ENCODE measurements at regions not wholly inside any gene's neighbourhood (a gene's known extent, or its start where the extent isn't known, plus 50 kb on each side); places are given as distances from the start of the nearest gene placed in this dataset.

DNA sequence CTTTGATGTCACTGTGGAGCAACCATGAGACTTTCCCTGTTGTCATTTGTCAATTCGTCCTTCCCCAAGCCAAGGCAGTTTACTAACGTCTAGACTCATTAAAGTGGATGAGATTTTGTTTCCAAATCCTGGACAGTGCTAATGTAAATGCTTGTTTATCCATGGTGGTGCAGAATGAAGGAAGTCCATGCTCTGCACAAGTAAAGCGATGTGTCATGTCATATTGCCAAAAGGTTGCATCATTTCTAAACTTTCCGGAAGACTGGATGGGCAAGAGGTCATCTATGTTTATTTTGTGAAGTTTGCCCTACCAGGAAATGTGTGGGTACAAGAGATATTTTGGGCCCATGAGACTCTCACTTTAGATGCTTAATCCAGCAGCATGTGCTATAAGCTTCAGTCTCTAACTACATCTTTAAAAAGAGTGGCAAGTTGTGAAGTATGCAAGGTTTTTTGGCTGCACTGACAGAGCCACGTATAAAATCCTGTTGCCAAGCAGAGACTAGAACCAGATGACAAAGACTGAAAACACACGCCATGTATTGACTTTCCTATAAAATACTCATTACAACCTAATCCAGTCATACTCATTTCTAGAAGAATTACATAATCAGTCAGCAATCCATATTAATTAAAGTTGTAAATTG, 72.1 kb upstream of the FNDC3B start:
- no peak for DNase-seq (ENCODE audit: low spot score)
- Histone ChIP-seq H3K9ac (no peak overlapping the region), H3K36me3 (no peaks in the 10 kb centered on the region), H3F3A (ENCODE audit: low read depth) (no peaks in the 10 kb centered on the region), H2AFZ (replicated peaks) (peak overlapping the region; percentile 61), H3K4me3 (no peak overlapping the region), H3K9me3 (ENCODE audit: low read depth) (no peaks in the 10 kb centered on the region), H3K27me3 (no peaks in the 10 kb centered on the region), H3K4me2 (no peak overlapping the region), H4K20me1 (ENCODE audit: low read depth) (no peaks in the 10 kb centered on the region), H3K79me2 (ENCODE audit: low read depth) (no peaks in the 10 kb centered on the region), H3K4me1 (no peaks in the 10 kb centered on the region), H3K27ac (no peak overlapping the region)
- TF ChIP-seq EZH2phosphoT487 (IDR thresholded peaks at IDR 0.05) (no peak), EZH2 (IDR thresholded peaks at IDR 0.05) (no peak)
- TF ChIP-seq, protein P1, sequence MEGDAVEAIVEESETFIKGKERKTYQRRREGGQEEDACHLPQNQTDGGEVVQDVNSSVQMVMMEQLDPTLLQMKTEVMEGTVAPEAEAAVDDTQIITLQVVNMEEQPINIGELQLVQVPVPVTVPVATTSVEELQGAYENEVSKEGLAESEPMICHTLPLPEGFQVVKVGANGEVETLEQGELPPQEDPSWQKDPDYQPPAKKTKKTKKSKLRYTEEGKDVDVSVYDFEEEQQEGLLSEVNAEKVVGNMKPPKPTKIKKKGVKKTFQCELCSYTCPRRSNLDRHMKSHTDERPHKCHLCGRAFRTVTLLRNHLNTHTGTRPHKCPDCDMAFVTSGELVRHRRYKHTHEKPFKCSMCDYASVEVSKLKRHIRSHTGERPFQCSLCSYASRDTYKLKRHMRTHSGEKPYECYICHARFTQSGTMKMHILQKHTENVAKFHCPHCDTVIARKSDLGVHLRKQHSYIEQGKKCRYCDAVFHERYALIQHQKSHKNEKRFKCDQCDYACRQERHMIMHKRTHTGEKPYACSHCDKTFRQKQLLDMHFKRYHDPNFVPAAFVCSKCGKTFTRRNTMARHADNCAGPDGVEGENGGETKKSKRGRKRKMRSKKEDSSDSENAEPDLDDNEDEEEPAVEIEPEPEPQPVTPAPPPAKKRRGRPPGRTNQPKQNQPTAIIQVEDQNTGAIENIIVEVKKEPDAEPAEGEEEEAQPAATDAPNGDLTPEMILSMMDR (IDR thresholded peaks at IDR 0.05), result no peak
- H3K9me3 Mint-ChIP-seq, result peaks cover 13% of the 10 kb centered on the region
- peaks cover 4% of the 10 kb centered on the region for H3K27me3 Mint-ChIP-seq (ENCODE audit: insufficient read depth, low read depth)
- H3K36me3 Mint-ChIP-seq, result no peaks in the 10 kb centered on the region
- peaks cover 30% of the 10 kb centered on the region for H3K4me1 Mint-ChIP-seq
- no peak overlapping the region for H3K4me3 Mint-ChIP-seq
- H3K27ac Mint-ChIP-seq, result peak overlapping the region; percentile 91

DNA sequence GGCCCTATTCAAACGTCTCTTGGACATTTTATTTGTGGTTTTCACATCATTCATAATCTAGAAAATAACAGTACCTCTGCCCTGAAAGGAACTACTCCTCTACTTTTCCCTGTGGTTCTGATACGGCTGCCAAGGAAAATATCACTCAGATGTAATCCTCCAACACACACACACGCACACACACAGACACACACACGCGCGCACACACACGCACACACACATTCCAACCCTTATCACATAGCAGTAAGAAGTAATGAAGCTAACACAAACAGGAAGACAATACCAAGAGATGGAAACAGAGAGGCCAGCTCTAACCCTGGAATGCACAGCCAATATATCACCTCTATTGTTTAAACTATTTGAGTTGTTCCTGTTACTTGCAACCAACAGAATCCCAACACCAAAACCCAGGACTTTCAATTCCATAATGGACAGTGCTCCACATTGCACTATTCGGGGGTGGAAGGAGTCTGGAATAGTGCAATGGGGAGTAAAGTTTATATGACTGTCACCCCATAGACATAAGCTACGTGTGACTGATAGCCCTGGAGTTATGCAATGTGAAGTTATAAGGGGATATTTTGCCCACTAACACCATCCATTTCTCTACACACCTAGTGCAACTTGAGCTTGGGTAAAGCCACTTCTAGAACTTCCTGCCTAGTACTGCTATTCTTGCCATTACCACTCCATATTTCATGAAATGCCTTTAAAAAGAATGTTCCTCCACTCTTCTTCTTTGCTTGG, 71.3 kb upstream of the FNDC3B start:
- Histone ChIP-seq H3K27me3 (no peaks in the 10 kb centered on the region), H3F3A (ENCODE audit: low read depth) (no peaks in the 10 kb centered on the region), H3K4me3 (no peak overlapping the region), H3K27ac (no peak overlapping the region), H3K9ac (no peak overlapping the region), H3K4me1 (no peaks in the 10 kb centered on the region), H3K9me3 (ENCODE audit: low read depth) (no peaks in the 10 kb centered on the region), H2AFZ (replicated peaks) (no peak overlapping the region), H4K20me1 (ENCODE audit: low read depth) (no peaks in the 10 kb centered on the region), H3K4me2 (no peak overlapping the region), H3K79me2 (ENCODE audit: low read depth) (no peaks in the 10 kb centered on the region), H3K36me3 (no peaks in the 10 kb centered on the region)
- Mint-ChIP-seq H3K9me3 (peaks cover 13% of the 10 kb centered on the region), H3K36me3 (no peaks in the 10 kb centered on the region), H3K27ac (peak overlapping the region; percentile 38), H3K4me1 (peaks cover 30% of the 10 kb centered on the region), H3K27me3 (ENCODE audit: insufficient read depth, low read depth) (peaks cover 4% of the 10 kb centered on the region), H3K4me3 (no peak overlapping the region)
- no peak for DNase-seq (ENCODE audit: low spot score)
- TF ChIP-seq EZH2 (IDR thresholded peaks at IDR 0.05) (no peak), EZH2phosphoT487 (IDR thresholded peaks at IDR 0.05) (no peak)
- TF ChIP-seq, protein P1 (IDR thresholded peaks at IDR 0.05), result no peak

DNA sequence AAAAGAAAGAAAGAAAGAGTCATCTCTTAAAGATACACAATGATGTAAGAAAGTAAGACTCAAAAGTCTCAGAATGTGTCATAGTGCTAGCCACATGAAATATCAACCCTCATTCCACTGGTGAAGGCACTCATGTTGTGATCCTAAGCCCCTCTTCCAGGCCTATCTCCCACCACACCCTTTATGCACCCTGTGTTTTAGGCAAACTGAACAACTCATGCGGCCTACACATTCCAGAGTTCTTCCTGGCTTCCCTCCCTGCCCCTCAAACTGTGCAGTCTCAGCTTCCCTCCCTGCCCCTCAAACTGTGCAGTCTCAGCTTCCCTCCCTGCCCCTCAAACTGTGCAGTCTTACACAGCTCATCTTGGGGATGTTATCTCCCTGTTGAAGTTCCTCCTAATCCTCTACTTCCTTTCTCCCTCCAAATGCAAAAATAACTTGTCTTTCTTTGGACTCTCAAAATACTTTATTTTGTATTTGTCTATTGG, 69.0 kb upstream of the FNDC3B start:
- Histone ChIP-seq H3K4me3 (no peak overlapping the region), H3K9me3 (ENCODE audit: low read depth) (no peaks in the 10 kb centered on the region), H3K27me3 (no peaks in the 10 kb centered on the region), H3K27ac (no peak overlapping the region), H3F3A (ENCODE audit: low read depth) (no peaks in the 10 kb centered on the region), H3K4me1 (no peaks in the 10 kb centered on the region), H3K36me3 (no peaks in the 10 kb centered on the region), H2AFZ (replicated peaks) (no peak overlapping the region), H4K20me1 (ENCODE audit: low read depth) (no peaks in the 10 kb centered on the region), H3K4me2 (no peak overlapping the region), H3K9ac (no peak overlapping the region), H3K79me2 (ENCODE audit: low read depth) (no peaks in the 10 kb centered on the region)
- Mint-ChIP-seq H3K4me1 (peaks cover 28% of the 10 kb centered on the region), H3K36me3 (no peaks in the 10 kb centered on the region), H3K27ac (peak overlapping the region; percentile 16), H3K4me3 (no peak overlapping the region), H3K9me3 (peaks cover 5% of the 10 kb centered on the region), H3K27me3 (ENCODE audit: insufficient read depth, low read depth) (no peaks in the 10 kb centered on the region)
- TF ChIP-seq, protein P1 (IDR thresholded peaks at IDR 0.05), result no peak
- no peak for TF ChIP-seq EZH2phosphoT487 (IDR thresholded peaks at IDR 0.05)
- TF ChIP-seq EZH2 (IDR thresholded peaks at IDR 0.05), result no peak
- DNase-seq (ENCODE audit: low spot score), result no peak
